Activated CD8-positive, alpha-beta memory T cell treated with anti-CD3 and anti-CD28 coated beads, Interleukin-2, amount 10 ng/mL, durations not matched to agents 7 days and 5 days (primary cell): ENCODE measurements at regions not wholly inside any gene's neighbourhood (a gene's known extent, or its start where the extent isn't known, plus 50 kb on each side); places are given as distances from the start of the nearest gene placed in this dataset.
"Not testable (repeated sequence)": the region's sequence is repeated elsewhere in the genome, so short reads cannot be mapped to it uniquely, and the experiment has no call there.

Experiments
- ATAC-seq: fragments of 150-1000 bp; cut with Tn5 transposase; one replicate; pipeline ENCODE4 v1.10.0; 2021; ENCODE audit warnings: moderate library complexity
- CTCF ChIA-PET: fragments of 350-600 bp; sonication (Branson Sonifier 250); formaldehyde crosslinking; loops from one replicate; lab custom pipeline; 2021; ENCODE audit warnings: antibody characterized with exemption; lab: Charles Lee
- DNase-seq: peaks from one replicate; pipeline ENCODE4 v3.0.0-alpha.2; 2020
- H3K27ac Mint-ChIP-seq: one replicate; pipeline ENCODE4 v1.8.0; 2021; ENCODE audit warnings: mild to moderate bottlenecking, mixed read lengths
- H3K27me3 Mint-ChIP-seq: one replicate; pipeline ENCODE4 v1.8.0; 2021; ENCODE audit warnings: mixed read lengths
- H3K36me3 Mint-ChIP-seq: one replicate; pipeline ENCODE4 v1.8.0; 2021; ENCODE audit warnings: mild to moderate bottlenecking, mixed read lengths
- H3K4me1 Mint-ChIP-seq: one replicate; pipeline ENCODE4 v1.8.0; 2021; ENCODE audit warnings: mixed read lengths
- H3K4me3 Mint-ChIP-seq: one replicate; pipeline ENCODE4 v1.8.0; 2021; ENCODE audit warnings: mild to moderate bottlenecking, moderate library complexity, mixed read lengths
- H3K9me3 Mint-ChIP-seq: one replicate; pipeline ENCODE4 v1.8.0; 2022; ENCODE audit warnings: low read depth, mixed read lengths

GRCh38 chr10:21368728-21369425, 156.6 kb downstream of the SKIDA1 start:
- Mint-ChIP-seq H3K36me3 (no peaks in the 10 kb centered on the region), H3K4me3 (no peak overlapping the region), H3K27ac (no peak overlapping the region), H3K4me1 (peaks cover 7% of the 10 kb centered on the region), H3K9me3 (no peaks in the 10 kb centered on the region), H3K27me3 (no peaks in the 10 kb centered on the region)
- ATAC-seq (no peak), DNase-seq (no peak)
- CTCF ChIA-PET, result no interaction called here

GRCh38 chr10:21368022-21368582, 157.4 kb downstream of the SKIDA1 start:
- Mint-ChIP-seq H3K4me1 (peaks cover 5% of the 10 kb centered on the region), H3K4me3 (no peak overlapping the region), H3K36me3 (no peaks in the 10 kb centered on the region), H3K27me3 (no peaks in the 10 kb centered on the region), H3K9me3 (no peaks in the 10 kb centered on the region), H3K27ac (no peak overlapping the region)
- CTCF ChIA-PET, result no interaction called here
- DNase-seq (no peak), ATAC-seq (no peak)

- H3K4me3 Mint-ChIP-seq, H3K4me1 Mint-ChIP-seq, H3K36me3 Mint-ChIP-seq, CTCF ChIA-PET, ATAC-seq, H3K27ac Mint-ChIP-seq, H3K9me3 Mint-ChIP-seq, DNase-seq, H3K27me3 Mint-ChIP-seq: not testable (repeated sequence)
These were observed 159.4 kb downstream of the SKIDA1 start for GRCh38 chr10:21366108-21366507.

- H3K9me3 Mint-ChIP-seq, result no peaks in the 10 kb centered on the region
- DNase-seq (no peak), ATAC-seq (no peak)
- H3K4me1 Mint-ChIP-seq, result no peaks in the 10 kb centered on the region
- H3K27ac Mint-ChIP-seq, result no peak overlapping the region
- no peak overlapping the region for H3K4me3 Mint-ChIP-seq
- CTCF ChIA-PET, result no interaction called here
- no peaks in the 10 kb centered on the region for H3K36me3 Mint-ChIP-seq
- H3K27me3 Mint-ChIP-seq, result peaks cover 2% of the 10 kb centered on the region
These were observed 161.0 kb downstream of the SKIDA1 start for GRCh38 chr10:21364196-21365114.

- DNase-seq (no peak), ATAC-seq (no peak)
- CTCF ChIA-PET, result no interaction called here
- H3K27ac Mint-ChIP-seq, result no peak overlapping the region
- no peaks in the 10 kb centered on the region for H3K4me1 Mint-ChIP-seq
- no peaks in the 10 kb centered on the region for H3K36me3 Mint-ChIP-seq
- H3K27me3 Mint-ChIP-seq, result peaks cover 2% of the 10 kb centered on the region
- H3K4me3 Mint-ChIP-seq, result no peak overlapping the region
- no peaks in the 10 kb centered on the region for H3K9me3 Mint-ChIP-seq
These were observed 161.8 kb downstream of the SKIDA1 start for GRCh38 chr10:21363731-21364104.

- Mint-ChIP-seq H3K27ac (no peak overlapping the region), H3K36me3 (no peaks in the 10 kb centered on the region), H3K27me3 (peaks cover 2% of the 10 kb centered on the region), H3K4me3 (no peak overlapping the region), H3K4me1 (no peaks in the 10 kb centered on the region), H3K9me3 (no peaks in the 10 kb centered on the region)
- DNase-seq, result no peak
- CTCF ChIA-PET, result no interaction called here
- no peak for ATAC-seq
These were observed 162.3 kb downstream of the SKIDA1 start for GRCh38 chr10:21363092-21363730.

- no peaks in the 10 kb centered on the region for H3K36me3 Mint-ChIP-seq
- peaks cover 2% of the 10 kb centered on the region for H3K27me3 Mint-ChIP-seq
- ATAC-seq, result no peak
- no peak overlapping the region for H3K4me3 Mint-ChIP-seq
- DNase-seq, result no peak
- no peak overlapping the region for H3K27ac Mint-ChIP-seq
- no peaks in the 10 kb centered on the region for H3K9me3 Mint-ChIP-seq
- H3K4me1 Mint-ChIP-seq, result no peaks in the 10 kb centered on the region
- CTCF ChIA-PET, result no interaction called here
These were observed 166.3 kb downstream of the SKIDA1 start for GRCh38 chr10:21359202-21359601.

- Mint-ChIP-seq H3K4me1 (no peaks in the 10 kb centered on the region), H3K27me3 (no peaks in the 10 kb centered on the region), H3K4me3 (no peak overlapping the region), H3K36me3 (no peaks in the 10 kb centered on the region), H3K27ac (no peak overlapping the region), H3K9me3 (no peaks in the 10 kb centered on the region)
- ATAC-seq (no peak), DNase-seq (no peak)
- CTCF ChIA-PET, result interaction anchor here (1.5 kb wide), 1 partner anchor 335 kb away, joined by 3 read pairs; no protein-coding TSS in a partner anchor
These were observed 169.9 kb downstream of the SKIDA1 start for GRCh38 chr10:21355591-21356011.

- CTCF ChIA-PET, result no interaction called here
- Mint-ChIP-seq H3K9me3 (no peaks in the 10 kb centered on the region), H3K27ac (no peak overlapping the region), H3K4me1 (no peaks in the 10 kb centered on the region), H3K4me3 (no peak overlapping the region), H3K36me3 (no peaks in the 10 kb centered on the region), H3K27me3 (no peaks in the 10 kb centered on the region)
- DNase-seq, result no peak
- ATAC-seq, result no peak
These were observed 172.6 kb downstream of the SKIDA1 start for GRCh38 chr10:21352886-21353285.

- H3K9me3 Mint-ChIP-seq, H3K36me3 Mint-ChIP-seq, CTCF ChIA-PET, H3K27me3 Mint-ChIP-seq, H3K4me1 Mint-ChIP-seq, DNase-seq, ATAC-seq, H3K4me3 Mint-ChIP-seq, H3K27ac Mint-ChIP-seq: not testable (repeated sequence)
These were observed 173.9 kb downstream of the SKIDA1 start for GRCh38 chr10:21351594-21351993.

- H3K4me1 Mint-ChIP-seq, result no peaks in the 10 kb centered on the region
- H3K36me3 Mint-ChIP-seq, result no peaks in the 10 kb centered on the region
- H3K27ac Mint-ChIP-seq, result no peak overlapping the region
- no peaks in the 10 kb centered on the region for H3K27me3 Mint-ChIP-seq
- CTCF ChIA-PET, result no interaction called here
- ATAC-seq (no peak), DNase-seq (no peak)
- H3K4me3 Mint-ChIP-seq, result no peak overlapping the region
- no peaks in the 10 kb centered on the region for H3K9me3 Mint-ChIP-seq
These were observed 175.6 kb downstream of the SKIDA1 start for GRCh38 chr10:21349912-21350286.

GRCh38 chr10:21347785-21348170, 177.7 kb downstream of the SKIDA1 start:
- ATAC-seq, result no peak
- no peaks in the 10 kb centered on the region for H3K4me1 Mint-ChIP-seq
- H3K36me3 Mint-ChIP-seq, result no peaks in the 10 kb centered on the region
- DNase-seq, result no peak
- CTCF ChIA-PET, result no interaction called here
- H3K4me3 Mint-ChIP-seq, result no peak overlapping the region
- H3K9me3 Mint-ChIP-seq, result no peaks in the 10 kb centered on the region
- H3K27me3 Mint-ChIP-seq, result no peaks in the 10 kb centered on the region
- no peak overlapping the region for H3K27ac Mint-ChIP-seq

GRCh38 chr10:21347043-21347784, 178.3 kb downstream of the SKIDA1 start:
- no peaks in the 10 kb centered on the region for H3K27me3 Mint-ChIP-seq
- no peaks in the 10 kb centered on the region for H3K4me1 Mint-ChIP-seq
- ATAC-seq, result no peak
- no peak for DNase-seq
- H3K4me3 Mint-ChIP-seq, result no peak overlapping the region
- no peaks in the 10 kb centered on the region for H3K36me3 Mint-ChIP-seq
- H3K27ac Mint-ChIP-seq, result no peak overlapping the region
- CTCF ChIA-PET, result no interaction called here
- no peaks in the 10 kb centered on the region for H3K9me3 Mint-ChIP-seq
